HCEC 1CT (cell line): ENCODE measurements at regions not wholly inside any gene's neighbourhood (a gene's known extent, or its start where the extent isn't known, plus 50 kb on each side); places are given as distances from the start of the nearest gene placed in this dataset.

Experiments
- DNase-seq: peaks from one replicate; pipeline ENCODE4 v3.0.0-alpha.2; 2017

DNA sequence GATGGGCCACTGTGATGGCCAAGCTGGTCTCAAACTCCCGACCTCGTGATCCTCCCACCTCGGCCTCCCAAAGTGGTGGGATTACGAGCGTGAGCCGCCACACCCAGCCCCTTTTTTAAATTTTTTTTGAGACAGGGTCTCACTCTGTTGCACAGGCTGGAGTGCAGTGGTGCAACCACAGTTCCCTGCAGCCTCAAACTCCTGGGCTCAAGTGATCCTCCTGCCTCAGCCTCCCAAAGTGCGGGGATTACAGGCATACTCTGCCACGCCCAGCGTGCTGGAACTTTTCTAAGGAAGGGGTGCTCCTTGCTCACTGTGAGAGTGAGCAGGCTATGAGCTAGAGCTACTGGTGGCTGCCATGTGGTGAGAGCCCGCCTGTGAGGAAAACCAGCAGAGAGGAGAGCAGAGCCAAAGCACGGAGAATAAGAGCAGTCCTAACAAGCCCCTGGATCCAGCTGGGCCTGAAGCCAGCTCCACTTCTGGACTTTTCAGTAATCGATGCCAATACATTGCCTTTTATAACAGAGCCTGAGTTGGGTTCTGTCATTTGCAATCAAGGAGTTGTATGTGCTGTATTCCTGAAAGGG is 75.5 kb upstream of the UNC5A start:
- DNase-seq: no peak

GRCh38 chr5:176735383-176736265 is 74.7 kb upstream of the UNC5A start:
- DNase-seq: no peak

GRCh38 chr5:176736301-176736930 is 73.9 kb upstream of the UNC5A start:
- DNase-seq: no peak

GRCh38 chr5:176736931-176737745 is 73.2 kb upstream of the UNC5A start:
- no peak for DNase-seq

DNA sequence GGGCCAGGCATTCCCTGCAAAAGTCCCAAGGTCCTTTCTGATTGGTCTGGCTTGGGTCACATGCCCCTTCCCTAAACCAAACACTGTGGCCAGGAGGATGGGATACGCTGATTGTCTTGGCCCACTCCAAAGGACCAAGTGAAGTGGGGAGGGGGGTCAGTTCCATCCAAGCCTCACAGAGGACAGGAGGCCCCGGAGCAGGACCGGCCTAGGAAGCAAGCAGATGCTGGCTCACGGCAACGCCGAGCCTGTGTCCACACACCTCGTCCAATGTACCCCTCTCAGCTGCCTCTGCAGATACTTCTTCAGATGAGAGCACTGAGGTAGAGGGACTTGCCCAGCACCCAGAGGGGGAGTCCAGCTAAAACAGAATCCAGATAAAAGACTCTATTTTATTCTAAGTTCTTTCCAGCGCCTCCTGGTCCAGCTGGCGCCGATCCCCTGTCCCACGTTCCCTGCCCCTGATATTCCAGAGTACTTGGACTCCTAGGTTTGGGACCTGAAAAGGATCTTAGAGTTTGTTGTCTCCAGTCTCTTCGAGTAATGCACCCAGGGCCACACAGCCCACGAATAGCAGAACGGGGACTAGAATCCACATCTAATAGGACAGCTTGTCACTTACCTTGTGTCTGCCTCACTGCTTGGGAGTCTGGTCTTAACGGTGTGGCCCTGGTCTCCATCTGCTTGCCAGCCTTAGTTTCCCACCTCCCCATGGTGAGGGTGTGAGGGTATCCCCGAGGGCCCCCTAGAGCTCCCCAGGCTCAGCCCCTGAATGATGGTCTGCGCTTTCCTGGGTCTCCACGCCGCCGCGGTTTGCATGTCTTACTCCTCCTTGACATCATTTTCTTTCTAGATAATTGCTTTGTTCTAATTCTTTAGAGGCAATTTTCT is 72.4 kb upstream of the UNC5A start:
- no peak for DNase-seq

DNA sequence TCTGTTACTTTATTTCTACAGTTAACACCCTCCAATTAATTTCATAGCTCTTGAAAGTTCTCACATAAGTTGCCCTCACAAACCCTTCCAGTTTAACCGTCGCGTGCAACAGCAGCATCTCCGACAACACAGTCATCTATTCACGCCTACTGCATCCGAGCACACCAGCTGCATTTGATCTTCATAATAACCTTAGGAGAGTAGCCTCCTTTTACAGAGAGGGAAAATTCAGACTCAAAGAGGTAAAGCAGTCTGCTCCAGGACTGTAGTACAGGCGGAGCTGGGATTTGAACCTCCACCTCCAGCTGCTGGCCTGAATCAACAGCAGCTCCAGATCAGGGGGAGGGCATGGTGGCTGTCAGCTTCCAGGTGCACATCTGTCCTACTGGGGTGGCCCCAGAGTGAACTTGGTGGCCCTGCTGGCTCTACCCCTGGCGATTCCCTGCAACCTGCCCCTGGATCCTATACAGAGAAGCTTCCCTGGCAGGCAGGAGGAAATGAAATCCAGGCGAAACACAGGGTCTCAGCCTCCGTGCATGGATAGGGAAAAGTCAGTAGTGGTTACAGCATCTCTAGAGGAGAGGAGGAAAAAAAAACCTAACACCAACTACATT is 71.6 kb upstream of the UNC5A start:
- DNase-seq: no peak

- DNase-seq: no peak
These were observed 70.8 kb upstream of the UNC5A start for GRCh38 chr5:176739461-176740051.

DNA sequence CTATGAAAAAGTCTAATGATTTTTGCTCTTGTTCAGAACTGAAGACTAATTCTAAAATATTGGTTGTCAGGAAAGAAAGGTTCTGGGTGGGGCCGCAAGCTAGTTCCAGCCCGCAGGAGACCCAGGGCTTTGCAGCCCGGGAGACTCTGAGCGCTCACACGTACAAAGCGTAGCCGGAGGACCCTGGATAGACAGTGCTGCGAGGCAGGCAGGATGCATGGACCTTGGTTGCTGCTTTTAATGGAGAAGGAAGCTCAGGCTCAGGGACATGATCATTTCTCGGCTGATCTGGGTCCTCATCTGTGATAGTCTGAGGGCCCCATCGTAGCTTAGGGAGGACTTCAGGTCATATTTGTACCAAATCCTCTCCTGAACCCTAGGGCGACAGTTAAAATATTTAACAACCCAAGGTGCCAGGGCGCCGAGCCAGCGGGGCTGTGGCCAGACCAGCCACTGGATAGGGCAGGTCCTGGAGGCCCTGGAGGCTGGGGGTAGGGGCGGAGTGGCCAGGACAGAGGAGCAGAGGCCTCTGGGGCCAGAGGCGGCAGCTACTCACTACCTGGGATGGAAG is 70.1 kb upstream of the UNC5A start:
- DNase-seq: no peak

DNA sequence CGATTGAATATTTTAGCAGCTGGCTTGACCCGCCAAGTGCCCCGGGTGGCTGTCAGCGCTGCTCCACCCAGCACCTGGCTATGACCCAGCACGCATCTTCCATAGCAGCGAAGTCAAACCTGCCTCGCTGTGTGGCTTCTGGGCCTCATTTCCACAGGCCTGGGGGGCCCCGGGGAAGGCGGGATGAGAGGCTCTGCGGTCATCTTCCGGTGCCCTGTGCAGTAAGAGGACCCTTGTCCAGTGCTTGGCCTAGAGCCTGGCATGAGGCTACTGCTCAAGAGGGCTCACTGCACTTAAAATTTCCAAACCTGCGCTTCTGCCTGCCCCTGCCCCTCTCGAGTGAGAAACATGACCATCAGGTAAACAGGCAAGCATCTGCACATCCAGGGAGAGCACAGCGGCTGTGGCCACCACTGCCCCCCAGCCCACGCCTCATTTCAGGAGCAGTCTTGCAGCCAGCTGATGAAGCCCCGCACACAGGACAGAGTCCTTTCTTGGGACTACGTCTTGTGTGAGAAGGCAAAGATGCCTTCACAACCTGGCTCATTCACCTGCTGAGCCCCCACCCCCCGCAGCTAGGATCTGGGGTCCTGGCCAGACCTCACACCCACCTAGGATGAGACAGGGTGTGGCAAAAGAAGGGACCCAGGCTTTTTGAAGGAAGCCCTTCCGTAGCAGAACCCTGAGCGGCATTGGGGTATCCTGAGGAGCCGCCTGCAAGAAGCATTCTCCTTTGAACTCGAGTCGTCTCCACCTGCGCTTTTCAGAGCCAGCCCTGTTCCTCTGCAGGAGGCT is 69.5 kb upstream of the UNC5A start:
- no peak for DNase-seq

GRCh38 chr5:176741561-176742211 is 68.7 kb upstream of the UNC5A start:
- DNase-seq: no peak

- no peak for DNase-seq
These were observed 67.9 kb upstream of the UNC5A start for GRCh38 chr5:176742246-176743105.

DNA sequence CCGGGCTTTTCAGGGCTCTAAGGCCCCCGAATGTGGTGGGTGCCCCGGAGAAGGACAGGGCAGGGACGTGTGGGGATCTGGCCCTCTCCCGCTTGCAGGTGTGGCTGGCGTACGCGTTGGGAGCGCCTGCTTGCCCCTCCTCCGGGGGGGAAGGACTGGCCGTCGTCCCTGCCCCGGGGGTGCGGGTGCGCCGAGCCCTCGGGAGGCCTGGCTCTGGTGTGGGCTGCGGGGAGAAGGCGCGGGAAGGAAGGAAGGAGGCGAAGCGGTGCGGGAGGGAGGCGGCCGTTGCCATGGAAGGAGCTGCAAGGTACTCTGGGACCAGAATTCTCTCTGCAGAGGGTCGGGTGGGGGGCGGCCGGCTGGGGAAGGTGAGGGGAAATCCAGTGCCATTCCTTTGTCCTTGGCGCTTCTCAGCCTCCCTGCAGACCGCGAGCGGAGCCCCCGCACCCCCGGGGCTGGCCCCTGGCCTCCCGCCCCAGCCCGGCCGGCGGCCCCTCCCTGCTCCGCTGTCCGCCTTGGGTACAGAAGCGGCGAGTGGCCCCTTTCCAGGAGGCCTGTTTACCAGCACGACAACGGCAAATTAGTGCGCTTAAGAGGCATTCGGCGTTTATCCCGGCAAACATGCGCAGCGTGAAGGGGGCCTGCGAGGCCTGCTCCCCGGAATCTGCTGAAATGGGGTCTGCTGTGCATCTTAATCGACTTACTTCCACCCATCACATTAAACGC is 67.1 kb upstream of the UNC5A start:
- DNase-seq: no peak

- no peak for DNase-seq
These were observed 66.3 kb upstream of the UNC5A start for GRCh38 chr5:176743868-176744583.

- DNase-seq: no peak
These were observed 65.8 kb upstream of the UNC5A start for GRCh38 chr5:176744584-176744965.

DNA sequence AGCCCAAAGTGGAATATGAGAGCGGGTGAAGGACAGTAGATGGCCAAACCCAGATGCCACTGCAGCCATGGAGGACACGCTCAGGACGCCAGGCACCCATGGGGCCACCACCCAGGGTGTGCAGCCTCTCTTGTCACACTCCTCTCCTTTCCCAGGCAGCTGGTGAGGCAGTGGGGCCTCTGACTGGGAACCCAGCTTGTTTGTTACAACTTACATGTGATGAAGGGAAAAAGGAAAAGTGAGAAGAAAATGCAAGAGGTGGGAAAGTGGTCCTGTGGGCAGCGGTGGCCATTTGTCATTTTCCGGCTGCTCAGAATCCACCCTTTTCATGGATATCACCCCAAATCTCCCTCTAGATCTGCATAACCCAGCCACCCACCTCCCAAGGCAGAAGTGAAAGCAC is 62.7 kb upstream of the UNC5A start:
- DNase-seq: no peak

DNA sequence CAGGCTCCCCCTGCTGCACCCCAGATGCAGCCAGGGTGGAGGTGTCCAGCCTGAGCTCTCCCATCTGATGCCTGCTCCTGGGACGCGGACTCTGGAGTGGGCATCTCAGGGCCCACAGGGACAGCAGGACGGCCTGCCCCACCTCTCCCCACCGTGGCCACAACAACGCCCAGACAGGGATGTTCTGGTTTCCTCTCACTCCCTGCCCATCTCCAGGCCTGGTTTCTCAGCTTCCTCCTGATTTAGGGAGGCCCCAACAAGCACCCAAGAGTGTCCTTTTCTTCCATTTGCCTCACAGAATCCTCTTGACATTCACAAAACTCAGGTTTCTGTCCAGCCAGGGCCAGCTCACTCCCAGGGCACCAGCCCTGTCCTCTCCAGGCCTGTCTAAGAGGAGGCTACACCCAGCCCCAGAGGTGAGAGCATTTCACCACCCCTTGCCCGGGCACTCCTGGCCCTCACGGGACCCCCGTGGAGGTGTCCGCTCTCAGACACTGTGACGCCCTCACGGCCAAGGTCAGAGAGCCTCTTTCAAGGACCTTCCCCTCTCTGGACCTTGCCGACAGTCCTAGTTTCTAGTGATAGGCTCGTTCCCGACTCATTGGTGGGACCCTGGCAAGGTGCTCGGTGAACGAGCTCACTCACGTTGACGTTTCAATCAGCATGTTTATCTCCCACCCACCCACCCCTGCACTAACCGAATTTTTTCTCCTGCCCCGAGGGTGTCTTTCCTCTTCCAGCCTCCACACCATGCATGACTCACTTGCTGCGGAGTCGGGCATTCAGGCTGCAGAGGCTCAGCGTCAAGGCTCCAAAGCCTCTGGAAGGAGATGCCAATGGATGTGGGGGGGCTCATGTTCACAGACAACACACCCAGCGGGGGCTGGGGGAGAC is 62.0 kb upstream of the UNC5A start:
- DNase-seq: no peak
